SKM-1 (cell line): ENCODE measurements at regions not wholly inside any gene's neighbourhood (a gene's known extent, or its start where the extent isn't known, plus 50 kb on each side); places are given as distances from the start of the nearest gene placed in this dataset.

ENCODE experiments used
- DNase-seq: peaks from one replicate; lab custom pipeline; 2025; ENCODE audit not compliant: unreplicated experiment; lab: John Stamatoyannopoulos, UW

- DNase-seq = no peak
These were observed 392.0 kb downstream of the SPRY1 start for GRCh38 chr4:123788577-123788976.

- no peak for DNase-seq
These were observed 394.1 kb downstream of the SPRY1 start for GRCh38 chr4:123790681-123791080.

GRCh38 chr4:123802082-123802645 lies 405.6 kb downstream of the SPRY1 start:
- DNase-seq = no peak

- DNase-seq = no peak
These were observed 406.3 kb downstream of the SPRY1 start for GRCh38 chr4:123802933-123803332.

GRCh38 chr4:123804196-123804721 lies 407.7 kb downstream of the SPRY1 start:
- DNase-seq = no peak

DNA sequence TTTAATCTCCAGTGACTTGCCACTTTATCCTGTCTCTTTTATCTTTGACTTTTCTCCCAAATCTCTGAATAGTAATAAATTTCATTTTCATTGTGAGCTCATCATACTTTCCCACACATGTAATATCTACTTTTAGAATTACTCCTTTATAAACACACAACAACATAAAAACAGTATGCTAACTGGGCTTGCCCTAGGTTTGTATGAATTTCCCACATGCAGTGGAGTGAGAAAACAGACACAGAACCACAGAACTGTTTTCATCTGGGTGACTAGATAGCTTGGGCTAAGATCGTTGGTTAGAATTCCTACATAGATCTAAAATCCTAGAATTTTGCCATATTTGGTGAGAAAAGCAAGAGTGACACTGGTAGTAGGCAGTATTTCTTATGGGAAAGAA lies 409.5 kb downstream of the SPRY1 start:
- no peak for DNase-seq

- no peak for DNase-seq
These were observed 410.6 kb downstream of the SPRY1 start for GRCh38 chr4:123807187-123807586.

GRCh38 chr4:123807866-123808265 lies 411.3 kb downstream of the SPRY1 start:
- DNase-seq = no peak

DNA sequence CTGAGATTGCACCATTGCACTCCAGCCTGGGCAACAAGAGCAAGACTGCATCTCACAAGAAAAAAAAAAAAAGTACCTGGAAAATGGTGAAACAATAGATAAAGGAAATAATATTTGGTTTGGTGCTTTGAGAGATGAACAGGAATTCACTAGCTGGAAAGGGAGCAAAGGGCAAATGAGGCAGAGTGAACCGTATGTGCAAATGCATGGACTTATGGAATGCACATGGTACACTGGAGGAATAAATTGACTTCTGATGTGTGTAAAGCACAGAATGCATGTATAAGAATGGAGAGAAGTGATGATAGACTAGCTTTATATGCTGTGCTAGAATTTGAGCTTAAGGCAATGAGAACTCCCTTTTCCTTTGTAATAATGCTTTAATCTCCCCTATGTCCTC lies 413.3 kb downstream of the SPRY1 start:
- no peak for DNase-seq

DNA sequence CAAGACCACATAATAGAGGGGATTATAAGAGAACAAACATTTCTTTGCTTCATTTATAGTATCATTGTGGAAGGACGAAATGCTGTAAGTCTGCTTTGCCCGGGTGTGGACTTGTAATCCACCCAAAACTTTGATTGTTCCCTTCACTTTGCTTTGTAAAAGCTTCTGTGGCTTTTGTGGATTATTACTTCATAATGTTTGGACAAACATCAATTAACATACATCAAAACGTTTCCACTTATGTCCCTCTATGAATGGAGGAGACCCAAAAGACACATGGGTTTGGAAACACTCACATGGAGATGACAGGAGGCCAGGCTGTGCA lies 415.4 kb downstream of the SPRY1 start:
- no peak for DNase-seq

DNA sequence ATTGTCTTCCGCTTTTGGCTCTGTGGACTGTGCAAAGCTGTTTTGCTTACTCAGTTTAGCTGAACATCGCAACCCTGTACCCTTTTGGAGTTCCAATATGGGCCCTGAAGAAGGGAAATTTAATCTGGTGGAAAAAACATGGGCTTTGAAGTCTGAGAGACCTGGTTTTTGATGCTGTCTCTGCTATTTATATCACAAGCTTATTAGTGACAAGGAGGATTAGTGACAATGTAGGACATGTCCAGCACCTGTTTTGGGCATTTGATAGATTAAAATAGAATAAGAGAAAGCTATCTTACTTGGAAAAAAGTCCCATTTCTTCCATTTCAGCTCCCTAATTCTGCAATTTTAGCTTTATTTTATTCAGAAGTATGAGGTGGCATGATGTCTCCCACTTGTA lies 417.3 kb downstream of the SPRY1 start:
- no peak for DNase-seq

GRCh38 chr4:123816462-123816861 lies 419.9 kb downstream of the SPRY1 start:
- DNase-seq = no peak

- no peak for DNase-seq
These were observed 420.6 kb downstream of the SPRY1 start for GRCh38 chr4:123817025-123817688.

- no peak for DNase-seq
These were observed 422.9 kb downstream of the SPRY1 start for GRCh38 chr4:123819362-123820035.

- no peak for DNase-seq
These were observed 425.3 kb downstream of the SPRY1 start for GRCh38 chr4:123821861-123822260.

DNA sequence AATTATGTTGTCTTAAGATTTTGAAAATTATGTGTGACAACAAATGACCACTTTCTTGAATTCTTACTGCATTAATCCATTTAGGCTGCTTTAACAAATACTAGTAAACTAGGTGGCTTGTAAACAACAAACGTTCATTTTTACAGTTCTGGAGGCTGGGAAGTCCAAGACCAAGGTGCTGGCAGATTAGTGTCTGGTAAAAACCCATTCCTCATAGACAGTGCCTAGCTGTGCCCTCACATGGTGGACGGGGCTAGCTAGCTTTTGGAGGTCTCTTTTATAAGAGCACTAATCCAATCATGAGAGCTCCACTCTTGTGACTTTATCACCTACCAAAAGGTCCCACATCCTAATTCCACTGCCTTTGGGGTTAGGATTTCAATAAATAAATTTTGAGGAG lies 425.8 kb downstream of the SPRY1 start:
- DNase-seq = no peak

- no peak for DNase-seq
These were observed 426.6 kb downstream of the SPRY1 start for GRCh38 chr4:123823244-123823643.

DNA sequence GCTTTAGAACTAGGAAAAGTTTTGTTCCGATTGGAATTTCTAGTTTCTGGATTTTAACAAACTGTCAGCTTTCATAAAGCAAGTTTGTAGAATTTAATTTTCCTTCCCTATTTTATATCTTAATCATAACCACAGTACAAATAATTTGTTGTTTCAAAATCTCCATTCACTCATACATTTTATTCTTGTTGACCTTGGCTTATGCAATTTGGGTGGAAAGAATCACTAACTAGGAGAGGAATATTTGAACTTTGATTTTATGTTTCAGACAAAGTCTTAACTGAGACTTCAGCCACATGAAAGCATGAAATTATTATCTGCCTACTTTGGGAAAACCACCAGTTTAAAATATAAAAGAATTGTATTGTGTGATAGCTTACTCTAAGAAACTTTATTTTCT lies 427.9 kb downstream of the SPRY1 start:
- no peak for DNase-seq

DNA sequence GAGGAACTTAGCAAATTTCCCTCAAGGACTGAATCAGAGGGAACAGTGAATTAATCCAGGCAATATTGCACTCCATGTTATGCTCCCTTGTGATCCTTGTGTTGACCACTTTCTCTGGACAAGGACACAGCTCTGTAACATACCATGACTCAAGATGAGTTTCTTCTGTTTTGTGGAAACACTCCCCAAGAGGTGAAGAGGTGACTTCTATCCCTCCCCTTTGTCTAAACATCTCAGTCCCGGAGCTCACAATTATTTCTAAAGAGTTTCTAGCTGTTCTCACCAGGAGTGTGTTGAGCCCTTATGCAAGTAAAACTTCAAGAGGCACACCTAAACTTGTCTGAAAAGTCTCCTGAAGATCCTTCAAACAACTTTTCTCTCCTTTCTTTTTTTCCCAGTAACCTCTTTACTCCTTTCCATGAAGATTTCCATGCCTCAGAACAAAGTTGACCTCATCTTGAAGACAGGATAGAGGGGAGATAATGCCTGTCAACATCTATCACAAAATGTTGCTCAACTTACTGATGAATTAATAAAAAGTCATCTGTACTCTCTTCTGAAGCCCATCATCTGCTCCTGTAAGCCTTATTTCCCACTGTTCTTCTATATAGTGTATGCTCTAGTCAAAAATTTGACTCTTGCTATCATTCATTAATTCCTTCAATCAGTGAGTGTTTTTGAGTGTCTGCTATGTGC lies 429.1 kb downstream of the SPRY1 start:
- DNase-seq = no peak

GRCh38 chr4:123826896-123827295 lies 430.3 kb downstream of the SPRY1 start:
- no peak for DNase-seq

DNA sequence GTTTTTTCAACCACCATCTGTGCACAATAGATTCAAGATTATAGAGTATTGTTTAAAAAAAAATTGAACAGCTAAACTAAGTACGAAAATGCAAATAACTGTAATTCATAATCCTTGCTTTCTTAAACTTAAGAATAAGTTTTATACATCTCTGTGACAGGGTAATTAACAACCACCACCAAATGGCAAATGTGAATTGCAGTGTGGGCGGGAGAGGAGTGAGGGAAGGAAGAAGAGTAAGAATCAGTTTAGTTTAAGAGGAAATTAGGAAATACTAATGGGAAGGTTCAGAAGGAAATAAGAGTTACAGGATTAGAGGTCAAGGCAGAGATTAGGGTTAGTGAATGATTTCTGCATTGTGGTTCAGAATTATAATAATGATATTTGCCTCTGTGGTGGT lies 430.9 kb downstream of the SPRY1 start:
- no peak for DNase-seq

DNA sequence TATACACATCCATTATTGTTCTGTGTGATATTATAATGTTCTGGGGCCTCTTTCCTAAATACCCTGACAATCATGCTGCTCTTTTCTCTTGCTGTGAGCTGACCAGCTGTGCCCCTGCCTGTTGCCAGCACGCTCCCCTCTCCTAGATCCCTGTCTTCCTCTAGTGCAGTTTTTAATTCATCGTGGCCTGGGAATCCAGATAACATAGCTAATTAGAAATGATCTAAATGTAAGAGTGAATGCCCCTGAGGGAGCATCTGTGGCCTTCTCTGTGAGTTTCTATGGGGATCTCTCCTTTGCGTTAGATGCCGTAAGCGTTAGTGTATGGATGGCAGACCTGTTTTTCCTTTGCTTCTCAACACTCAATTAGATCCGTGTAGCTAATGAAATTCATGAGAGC lies 434.3 kb downstream of the SPRY1 start:
- DNase-seq = no peak
